T-helper 1 cell treated with Interleukin-12 subunit alpha and Interleukin-12 subunit beta and Interleukin-4 antibody, amounts not matched to agents 30 ng/mL and 1 ng/mL, for 36 hours (primary cell): ENCODE measurements at regions not wholly inside any gene's neighbourhood (a gene's known extent, or its start where the extent isn't known, plus 50 kb on each side); places are given as distances from the start of the nearest gene placed in this dataset.
"Not testable (repeated sequence)": the region's sequence is repeated elsewhere in the genome, so short reads cannot be mapped to it uniquely, and the experiment has no call there.

Source experiments
- intact Hi-C: fragments of 100-400 bp; cut with micrococcal nuclease; formaldehyde crosslinking; loops from one replicate; pipeline ENCODE4 v1.15.1; 2024

- intact Hi-C loops: no loop called here
Measured at GRCh38 chr6:141976994-141977393, 155.7 kb upstream of the GJE1 start.

- intact Hi-C loops: not testable (repeated sequence)
Measured at GRCh38 chr6:141969768-141970415, 162.8 kb upstream of the GJE1 start.

- intact Hi-C loops: no loop called here
Measured at GRCh38 chr6:141969201-141969600, 163.5 kb upstream of the GJE1 start.

GRCh38 chr6:141968632-141969031 is 164.1 kb upstream of the GJE1 start:
- intact Hi-C loops: no loop called here

GRCh38 chr6:141965016-141965545 is 167.6 kb upstream of the GJE1 start:
- intact Hi-C loops: no loop called here

- intact Hi-C loops: no loop called here
Measured at GRCh38 chr6:141963543-141964295, 169.0 kb upstream of the GJE1 start.

- intact Hi-C loops: no loop called here
Measured at GRCh38 chr6:141957271-141957670, 175.5 kb upstream of the GJE1 start.

- intact Hi-C loops: no loop called here
Measured at GRCh38 chr6:141956868-141957267, 175.9 kb upstream of the GJE1 start.

- intact Hi-C loops: no loop called here
Measured at GRCh38 chr6:141956046-141956761, 176.5 kb upstream of the GJE1 start.

GRCh38 chr6:141953072-141953471 is 179.7 kb upstream of the GJE1 start:
- intact Hi-C loops: no loop called here

- intact Hi-C loops: no loop called here
Measured at GRCh38 chr6:141946502-141946901, 186.2 kb upstream of the GJE1 start.

- intact Hi-C loops: no loop called here
Measured at GRCh38 chr6:141938664-141939063, 194.1 kb upstream of the GJE1 start.

GRCh38 chr6:141932685-141933084 is 200.0 kb upstream of the GJE1 start:
- intact Hi-C loops: no loop called here

- intact Hi-C loops: not testable (repeated sequence)
Measured at GRCh38 chr6:141926200-141926900, 206.4 kb upstream of the GJE1 start.

GRCh38 chr6:141925001-141925400 is 207.7 kb upstream of the GJE1 start:
- intact Hi-C loops: no loop called here

- intact Hi-C loops: no loop called here
Measured at GRCh38 chr6:141922898-141923297, 209.8 kb upstream of the GJE1 start.

GRCh38 chr6:141916682-141917505 is 215.8 kb upstream of the GJE1 start:
- intact Hi-C loops: not testable (repeated sequence)

- intact Hi-C loops: no loop called here
Measured at GRCh38 chr6:141914646-141915045, 218.1 kb upstream of the GJE1 start.

- intact Hi-C loops: no loop called here
Measured at GRCh38 chr6:141906569-141907080, 226.1 kb upstream of the GJE1 start.

GRCh38 chr6:141890661-141891060 is 242.1 kb upstream of the GJE1 start:
- intact Hi-C loops: no loop called here
